Mesothelial cell of epicardium (in vitro differentiated cells): ENCODE measurements at regions not wholly inside any gene's neighbourhood (a gene's known extent, or its start where the extent isn't known, plus 50 kb on each side); places are given as distances from the start of the nearest gene placed in this dataset.
"Not testable (repeated sequence)": the region's sequence is repeated elsewhere in the genome, so short reads cannot be mapped to it uniquely, and the experiment has no call there.

Source experiments
- DNase-seq, 2 experiments: peaks; one replicate each; pipeline ENCODE4 v3.0.0; 2021; ENCODE audit warnings: low spot score in 2 of 2; ENCODE audit not compliant: unreplicated experiment in 2 of 2
- H3K27ac Mint-ChIP-seq: 2 replicates; pipeline ENCODE4 v1.8.0; 2021; ENCODE audit warnings: mixed read lengths
- H3K27me3 Mint-ChIP-seq: 2 replicates; pipeline ENCODE4 v1.8.0; 2021; ENCODE audit warnings: low read depth, mixed read lengths
- H3K36me3 Mint-ChIP-seq: 2 replicates; pipeline ENCODE4 v1.8.0; 2021; ENCODE audit warnings: mixed read lengths
- H3K4me1 Mint-ChIP-seq: 2 replicates; pipeline ENCODE4 v1.8.0; 2021; ENCODE audit warnings: mixed read lengths
- H3K4me3 Mint-ChIP-seq: 2 replicates; pipeline ENCODE4 v1.8.0; 2021; ENCODE audit warnings: mild to moderate bottlenecking, moderate library complexity, mixed read lengths
- H3K9me3 Mint-ChIP-seq: 2 replicates; pipeline ENCODE4 v1.8.0; 2021; ENCODE audit warnings: mixed read lengths
- CTCF ChIP-seq: fragments of 200-600 bp; sonication (generic); IDR thresholded peaks from one replicate; pipeline ENCODE4 v1.5.0; 2021; ENCODE audit warnings: antibody characterized with exemption; ENCODE audit not compliant: unreplicated experiment

- Mint-ChIP-seq H3K9me3 (no peaks in the 10 kb centered on the region), H3K36me3 (no peaks in the 10 kb centered on the region), H3K27ac (no peak overlapping the region), H3K4me3 (no peak overlapping the region), H3K4me1 (no peaks in the 10 kb centered on the region), H3K27me3 (peaks cover 49% of the 10 kb centered on the region)
- DNase-seq = no peak
- no peak for TF ChIP-seq CTCF
Observed at GRCh38 chr11:45000918-45001317, 50.2 kb upstream of the TP53I11 start.

GRCh38 chr11:45001466-45002165 is 50.9 kb upstream of the TP53I11 start:
- Mint-ChIP-seq H3K27me3 (peaks cover 56% of the 10 kb centered on the region), H3K36me3 (no peaks in the 10 kb centered on the region)
- DNase-seq = no peak

GRCh38 chr11:45005106-45005505 is 54.4 kb upstream of the TP53I11 start:
- Mint-ChIP-seq H3K27me3 (peaks cover 60% of the 10 kb centered on the region), H3K36me3 (no peaks in the 10 kb centered on the region), H3K4me3 (no peak overlapping the region), H3K27ac (no peak overlapping the region), H3K4me1 (no peaks in the 10 kb centered on the region), H3K9me3 (no peaks in the 10 kb centered on the region)
- DNase-seq = no peak
- no peak for TF ChIP-seq CTCF

More at GRCh38 chr11:45001466-45002165, 50.9 kb upstream of the TP53I11 start:
- H3K27ac Mint-ChIP-seq = no peak overlapping the region
- H3K4me1 Mint-ChIP-seq = no peaks in the 10 kb centered on the region
- no peak for TF ChIP-seq CTCF
- no peaks in the 10 kb centered on the region for H3K9me3 Mint-ChIP-seq
- no peak overlapping the region for H3K4me3 Mint-ChIP-seq

GRCh38 chr11:45007011-45007410 is 56.3 kb upstream of the TP53I11 start:
- Mint-ChIP-seq H3K27me3 (peaks cover 46% of the 10 kb centered on the region), H3K36me3 (no peaks in the 10 kb centered on the region)
- DNase-seq = no peak

GRCh38 chr11:45015983-45016382 is 65.3 kb upstream of the TP53I11 start:
- H3K9me3 Mint-ChIP-seq = peaks cover 42% of the 10 kb centered on the region
- H3K36me3 Mint-ChIP-seq, H3K27me3 Mint-ChIP-seq, DNase-seq, H3K4me3 Mint-ChIP-seq, H3K4me1 Mint-ChIP-seq, H3K27ac Mint-ChIP-seq: not testable (repeated sequence)

More at GRCh38 chr11:45007011-45007410, 56.3 kb upstream of the TP53I11 start:
- Mint-ChIP-seq H3K9me3 (no peaks in the 10 kb centered on the region), H3K27ac (no peak overlapping the region), H3K4me3 (no peak overlapping the region), H3K4me1 (no peaks in the 10 kb centered on the region)
- TF ChIP-seq CTCF = no peak

- H3K27ac Mint-ChIP-seq, H3K4me1 Mint-ChIP-seq, H3K36me3 Mint-ChIP-seq, H3K27me3 Mint-ChIP-seq, DNase-seq, H3K4me3 Mint-ChIP-seq: not testable (repeated sequence)
- peaks cover 42% of the 10 kb centered on the region for H3K9me3 Mint-ChIP-seq
Observed at GRCh38 chr11:45016446-45016845, 65.8 kb upstream of the TP53I11 start.

- Mint-ChIP-seq H3K36me3 (no peaks in the 10 kb centered on the region), H3K9me3 (peaks cover 41% of the 10 kb centered on the region), H3K27me3 (peaks cover 8% of the 10 kb centered on the region), H3K27ac (no peak overlapping the region), H3K4me1 (peaks cover 11% of the 10 kb centered on the region), H3K4me3 (no peak overlapping the region)
- no peak for DNase-seq
- no peak for TF ChIP-seq CTCF
Observed at GRCh38 chr11:45017329-45017728, 66.6 kb upstream of the TP53I11 start.
